GM12891 (cell line): ENCODE measurements at regions not wholly inside any gene's neighbourhood (a gene's known extent, or its start where the extent isn't known, plus 50 kb on each side); places are given as distances from the start of the nearest gene placed in this dataset.

Experiments used
- POLR2A ChIP-seq: IDR thresholded peaks from 2 replicates; pipeline ENCODE4 v1.6.1; 2011; ENCODE audit warnings: low read depth, low read length, control low read depth
- POLR2AphosphoS5 ChIP-seq: IDR thresholded peaks from 2 replicates; pipeline ENCODE4 v1.6.1; 2011; ENCODE audit warnings: low read depth, low read length, control low read depth
- TAF1 ChIP-seq: IDR thresholded peaks from 2 replicates; pipeline ENCODE4 v1.6.1; 2011; ENCODE audit warnings: low read depth, low read length, control low read depth

DNA sequence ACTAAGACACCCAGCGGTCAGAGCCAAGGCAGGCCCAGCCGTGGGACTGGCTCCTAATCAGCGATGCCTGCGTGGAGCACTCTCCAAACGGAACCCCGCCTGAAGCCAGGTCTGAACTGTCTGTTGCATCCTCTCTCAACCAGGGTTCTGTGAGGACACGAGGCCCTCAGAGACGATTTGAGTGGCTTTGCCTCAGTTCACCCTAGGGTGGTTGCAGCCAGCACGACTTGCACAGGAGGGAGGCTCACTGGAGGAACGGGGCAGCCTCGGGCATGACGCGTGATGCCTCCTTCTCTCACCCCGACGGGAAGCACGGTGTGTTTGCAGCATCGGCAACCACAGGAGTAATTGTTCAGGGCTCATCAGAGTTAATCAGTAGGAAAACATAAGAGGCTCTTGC, 336.4 kb downstream of the EIPR1 start:
- no peak for TF ChIP-seq POLR2AphosphoS5
- TF ChIP-seq TAF1, result no peak
- TF ChIP-seq POLR2A, result no peak
